ENCODE measurements at regions not wholly inside any gene's neighbourhood (a gene's known extent, or its start where the extent isn't known, plus 50 kb on each side); places are given as distances from the start of the nearest gene placed in this dataset.

DNA sequence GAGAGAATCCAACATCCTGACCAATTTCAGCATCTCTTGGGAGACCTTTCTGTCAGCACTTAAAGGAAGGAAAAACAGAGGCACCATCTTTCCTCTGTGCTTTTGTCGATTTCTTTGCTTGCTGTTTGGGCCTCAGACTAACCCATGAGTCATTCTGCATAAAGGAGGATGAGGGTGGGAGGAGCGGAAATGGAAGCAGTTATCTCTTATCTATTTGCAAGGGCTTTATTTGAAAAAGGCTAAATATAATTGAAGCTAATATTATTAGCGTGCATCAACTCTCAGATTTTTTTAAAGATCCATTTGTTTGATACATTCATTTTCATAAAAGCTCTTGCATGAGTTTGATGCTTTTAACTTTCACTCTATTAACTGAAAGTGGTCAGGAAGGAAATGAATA is 72.9 kb downstream of the ZNF622 start:
- TF ChIP-seq EZH2 (IDR thresholded peaks at IDR 0.05) = no peak
- TF ChIP-seq POLR2AphosphoS5 (IDR thresholded peaks at IDR 0.05; ENCODE audit: borderline replicate concordance, low read depth, low read length) = no peak
- TF ChIP-seq FOXP2 (optimal IDR thresholded peaks at IDR 0.05; ENCODE audit: control extremely low read depth, extremely low read length, insufficient read depth) = no peak
- DNase-seq (ENCODE audit: low read depth, low spot score) = no peak
- H3K4me3 ChIP-seq = no peak overlapping the region
- H3K9ac ChIP-seq (ENCODE audit: insufficient read length) = no peak overlapping the region
- H3K9me3 ChIP-seq (ENCODE audit: low read depth, low read length) = no peaks in the 10 kb centered on the region
- no peak overlapping the region for H3K27ac ChIP-seq
- no peaks in the 10 kb centered on the region for H3K36me3 ChIP-seq (ENCODE audit: insufficient read depth, low read length)

- Histone ChIP-seq H3K9ac (ENCODE audit: insufficient read length) (no peak overlapping the region), H3K4me3 (no peak overlapping the region), H3K27ac (no peak overlapping the region), H3K36me3 (ENCODE audit: insufficient read depth, low read length) (no peaks in the 10 kb centered on the region), H3K9me3 (ENCODE audit: low read depth, low read length) (no peaks in the 10 kb centered on the region)
- DNase-seq (ENCODE audit: low read depth, low spot score) = no peak
- TF ChIP-seq EZH2 (IDR thresholded peaks at IDR 0.05) (no peak), FOXP2 (optimal IDR thresholded peaks at IDR 0.05; ENCODE audit: control extremely low read depth, extremely low read length, insufficient read depth) (no peak)
Measured at GRCh38 chr5:16391858-16392649, 73.5 kb downstream of the ZNF622 start.

GRCh38 chr5:16390825-16391224 is 74.8 kb downstream of the ZNF622 start:
- Histone ChIP-seq H3K27ac (no peak overlapping the region), H3K9ac (ENCODE audit: insufficient read length) (no peak overlapping the region), H3K4me3 (no peak overlapping the region), H3K9me3 (ENCODE audit: low read depth, low read length) (no peaks in the 10 kb centered on the region), H3K36me3 (ENCODE audit: insufficient read depth, low read length) (no peaks in the 10 kb centered on the region)
- no peak for TF ChIP-seq EZH2 (IDR thresholded peaks at IDR 0.05)
- DNase-seq (ENCODE audit: low read depth, low spot score) = no peak

DNA sequence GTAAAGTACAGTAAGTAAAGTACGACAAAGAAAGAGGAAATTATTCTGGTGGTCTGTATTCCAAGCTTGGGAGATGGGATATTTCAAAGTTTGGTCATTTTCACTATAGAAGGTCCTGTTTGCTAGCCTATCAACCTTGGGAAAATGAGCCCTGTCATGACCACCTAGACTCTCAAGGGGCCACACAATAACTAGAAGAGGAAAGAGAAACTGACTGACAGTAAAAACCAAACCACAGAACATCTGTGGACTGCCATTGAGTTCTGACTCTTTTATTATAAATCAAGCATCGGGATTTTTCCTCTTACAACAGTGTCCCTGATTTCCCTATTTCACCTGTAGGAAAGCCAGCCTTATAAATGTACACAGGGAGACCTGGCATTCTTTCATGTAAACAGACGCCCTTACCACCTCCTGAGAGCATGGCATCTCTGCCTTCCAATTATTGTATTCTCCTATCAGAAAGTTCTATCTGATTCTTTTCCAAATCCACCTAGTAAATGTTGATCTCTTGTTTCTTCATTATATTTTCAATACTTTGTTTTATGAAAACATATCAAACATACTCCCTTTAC is 80.0 kb downstream of the ZNF622 start:
- no peak for DNase-seq (ENCODE audit: low read depth, low spot score)

GRCh38 chr5:16384804-16385203 is 80.8 kb downstream of the ZNF622 start:
- no peak for TF ChIP-seq FOXP2 (optimal IDR thresholded peaks at IDR 0.05; ENCODE audit: control extremely low read depth, extremely low read length, insufficient read depth)
- TF ChIP-seq POLR2AphosphoS5 (IDR thresholded peaks at IDR 0.05; ENCODE audit: borderline replicate concordance, low read depth, low read length) = no peak
- no peak for TF ChIP-seq EZH2 (IDR thresholded peaks at IDR 0.05)
- Histone ChIP-seq H3K36me3 (ENCODE audit: insufficient read depth, low read length) (no peaks in the 10 kb centered on the region), H3K9ac (ENCODE audit: insufficient read length) (no peak overlapping the region), H3K4me3 (no peak overlapping the region), H3K27ac (no peak overlapping the region), H3K9me3 (ENCODE audit: low read depth, low read length) (no peaks in the 10 kb centered on the region)
- DNase-seq (ENCODE audit: low read depth, low spot score) = no peak

More for the DNA sequence above, 80.0 kb downstream of the ZNF622 start:
- no peaks in the 10 kb centered on the region for H3K9me3 ChIP-seq (ENCODE audit: low read depth, low read length)
- H3K9ac ChIP-seq (ENCODE audit: insufficient read length) = no peak overlapping the region
- H3K4me3 ChIP-seq = no peak overlapping the region
- H3K27ac ChIP-seq = no peak overlapping the region
- TF ChIP-seq POLR2AphosphoS5 (IDR thresholded peaks at IDR 0.05; ENCODE audit: borderline replicate concordance, low read depth, low read length) = no peak
- TF ChIP-seq EZH2 (IDR thresholded peaks at IDR 0.05) = no peak
- no peaks in the 10 kb centered on the region for H3K36me3 ChIP-seq (ENCODE audit: insufficient read depth, low read length)

GRCh38 chr5:16384222-16384621 is 81.4 kb downstream of the ZNF622 start:
- Histone ChIP-seq H3K4me3 (no peak overlapping the region), H3K9me3 (ENCODE audit: low read depth, low read length) (no peaks in the 10 kb centered on the region), H3K27ac (no peak overlapping the region), H3K36me3 (ENCODE audit: insufficient read depth, low read length) (no peaks in the 10 kb centered on the region), H3K9ac (ENCODE audit: insufficient read length) (no peak overlapping the region)
- TF ChIP-seq FOXP2 (optimal IDR thresholded peaks at IDR 0.05; ENCODE audit: control extremely low read depth, extremely low read length, insufficient read depth) (no peak), POLR2AphosphoS5 (IDR thresholded peaks at IDR 0.05; ENCODE audit: borderline replicate concordance, low read depth, low read length) (no peak)
- no peak for DNase-seq (ENCODE audit: low read depth, low spot score)

DNA sequence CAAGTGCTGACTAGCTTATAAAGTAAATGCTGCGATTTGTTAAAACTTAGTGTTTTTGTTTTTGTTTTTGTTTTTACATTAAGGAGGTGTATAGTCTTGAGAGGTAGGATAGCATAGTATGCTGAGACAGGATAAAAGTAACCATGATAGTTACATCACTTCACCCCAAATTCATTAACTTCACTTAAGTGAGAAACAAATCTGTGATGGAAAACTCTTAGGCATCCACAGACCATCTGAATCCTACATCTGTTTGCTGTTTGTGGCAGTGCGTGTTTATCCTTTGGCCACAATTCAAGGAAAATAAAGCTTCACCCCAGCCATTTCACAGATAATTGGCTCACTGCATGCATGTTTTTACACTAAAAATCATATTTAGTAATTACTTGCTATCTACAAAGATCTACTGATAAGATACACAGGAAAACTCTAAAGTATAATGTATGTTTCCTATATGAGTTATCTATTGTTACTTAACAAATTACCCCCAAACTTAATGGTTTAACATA is 82.0 kb downstream of the ZNF622 start:
- Histone ChIP-seq H3K36me3 (ENCODE audit: insufficient read depth, low read length) (no peaks in the 10 kb centered on the region), H3K9ac (ENCODE audit: insufficient read length) (no peak overlapping the region), H3K4me3 (no peak overlapping the region), H3K9me3 (ENCODE audit: low read depth, low read length) (no peaks in the 10 kb centered on the region), H3K27ac (no peak overlapping the region)
- no peak for TF ChIP-seq FOXP2 (optimal IDR thresholded peaks at IDR 0.05; ENCODE audit: control extremely low read depth, extremely low read length, insufficient read depth)
- no peak for TF ChIP-seq EZH2 (IDR thresholded peaks at IDR 0.05)
- no peak for TF ChIP-seq POLR2AphosphoS5 (IDR thresholded peaks at IDR 0.05; ENCODE audit: borderline replicate concordance, low read depth, low read length)
- no peak for DNase-seq (ENCODE audit: low read depth, low spot score)

- Histone ChIP-seq H3K9ac (ENCODE audit: insufficient read length) (no peak overlapping the region), H3K27ac (no peak overlapping the region), H3K36me3 (ENCODE audit: insufficient read depth, low read length) (no peaks in the 10 kb centered on the region), H3K9me3 (ENCODE audit: low read depth, low read length) (no peaks in the 10 kb centered on the region), H3K4me3 (no peak overlapping the region)
- TF ChIP-seq FOXP2 (optimal IDR thresholded peaks at IDR 0.05; ENCODE audit: control extremely low read depth, extremely low read length, insufficient read depth) (no peak), EZH2 (IDR thresholded peaks at IDR 0.05) (no peak), POLR2AphosphoS5 (IDR thresholded peaks at IDR 0.05; ENCODE audit: borderline replicate concordance, low read depth, low read length) (no peak)
- DNase-seq (ENCODE audit: low read depth, low spot score) = no peak
Measured at GRCh38 chr5:16382047-16382446, 83.6 kb downstream of the ZNF622 start.

GRCh38 chr5:16378762-16379161 is 86.8 kb downstream of the ZNF622 start:
- Histone ChIP-seq H3K9ac (ENCODE audit: insufficient read length) (no peak overlapping the region), H3K36me3 (ENCODE audit: insufficient read depth, low read length) (no peaks in the 10 kb centered on the region), H3K4me3 (no peak overlapping the region), H3K27ac (no peak overlapping the region), H3K9me3 (ENCODE audit: low read depth, low read length) (no peaks in the 10 kb centered on the region)
- DNase-seq (ENCODE audit: low read depth, low spot score) = no peak
- TF ChIP-seq POLR2AphosphoS5 (IDR thresholded peaks at IDR 0.05; ENCODE audit: borderline replicate concordance, low read depth, low read length) (no peak), EZH2 (IDR thresholded peaks at IDR 0.05) (no peak), FOXP2 (optimal IDR thresholded peaks at IDR 0.05; ENCODE audit: control extremely low read depth, extremely low read length, insufficient read depth) (no peak)
